ENCODE measurements at regions not wholly inside any gene's neighbourhood (a gene's known extent, or its start where the extent isn't known, plus 50 kb on each side); places are given as distances from the start of the nearest gene placed in this dataset.
"Not testable (repeated sequence)": the region's sequence is repeated elsewhere in the genome, so short reads cannot be mapped to it uniquely, and the experiment has no call there.

GRCh38 chr3:70657454-70657853 lies 345.0 kb upstream of the MDFIC2 start:
- no peak for DNase-seq (ENCODE audit: low read depth in 1 of 2, low spot score in 1 of 2)

- no peak for DNase-seq (ENCODE audit: low read depth in 1 of 2, low spot score in 1 of 2)
Measured at GRCh38 chr3:70647823-70648222, 335.4 kb upstream of the MDFIC2 start.

- DNase-seq (ENCODE audit: low read depth in 1 of 2, low spot score in 1 of 2): no peak
Measured at GRCh38 chr3:70647094-70647493, 334.7 kb upstream of the MDFIC2 start.

GRCh38 chr3:70646635-70647034 lies 334.2 kb upstream of the MDFIC2 start:
- no peak for DNase-seq (ENCODE audit: low read depth in 1 of 2, low spot score in 1 of 2)

GRCh38 chr3:70640481-70640880 lies 328.0 kb upstream of the MDFIC2 start:
- no peak for DNase-seq (ENCODE audit: low read depth in 1 of 2, low spot score in 1 of 2)

- no peak for DNase-seq (ENCODE audit: low read depth in 1 of 2, low spot score in 1 of 2)
Measured at GRCh38 chr3:70635301-70635700, 322.9 kb upstream of the MDFIC2 start.

- no peak for DNase-seq (ENCODE audit: low read depth in 1 of 2, low spot score in 1 of 2)
Measured at GRCh38 chr3:70631716-70632307, 319.4 kb upstream of the MDFIC2 start.

GRCh38 chr3:70621451-70621850 lies 309.0 kb upstream of the MDFIC2 start:
- DNase-seq (ENCODE audit: low read depth in 1 of 2, low spot score in 1 of 2): no peak

- DNase-seq (ENCODE audit: low read depth in 1 of 2, low spot score in 1 of 2): no peak
Measured at GRCh38 chr3:70620956-70621355, 308.5 kb upstream of the MDFIC2 start.

- DNase-seq (ENCODE audit: low read depth in 1 of 2, low spot score in 1 of 2): no peak
Measured at GRCh38 chr3:70620367-70620766, 307.9 kb upstream of the MDFIC2 start.

GRCh38 chr3:70618151-70618550 lies 305.7 kb upstream of the MDFIC2 start:
- DNase-seq (ENCODE audit: low read depth in 1 of 2, low spot score in 1 of 2): no peak

- DNase-seq (ENCODE audit: low read depth in 1 of 2, low spot score in 1 of 2): not testable (repeated sequence)
Measured at GRCh38 chr3:70617349-70617748, 304.9 kb upstream of the MDFIC2 start.

- DNase-seq (ENCODE audit: low read depth in 1 of 2, low spot score in 1 of 2): no peak
Measured at GRCh38 chr3:70615286-70615685, 302.8 kb upstream of the MDFIC2 start.

GRCh38 chr3:70614111-70614510 lies 301.7 kb upstream of the MDFIC2 start:
- no peak for DNase-seq (ENCODE audit: low read depth in 1 of 2, low spot score in 1 of 2)

GRCh38 chr3:70612920-70613319 lies 300.5 kb upstream of the MDFIC2 start:
- no peak for DNase-seq (ENCODE audit: low read depth in 1 of 2, low spot score in 1 of 2)

- not testable (repeated sequence) for DNase-seq (ENCODE audit: low read depth in 1 of 2, low spot score in 1 of 2)
Measured at GRCh38 chr3:70611667-70612277, 299.3 kb upstream of the MDFIC2 start.

- no peak for DNase-seq (ENCODE audit: low read depth in 1 of 2, low spot score in 1 of 2)
Measured at GRCh38 chr3:70608434-70608833, 296.0 kb upstream of the MDFIC2 start.

GRCh38 chr3:70607469-70607868 lies 295.0 kb upstream of the MDFIC2 start:
- DNase-seq (ENCODE audit: low read depth in 1 of 2, low spot score in 1 of 2): no peak

GRCh38 chr3:70606018-70606417 lies 293.6 kb upstream of the MDFIC2 start:
- no peak for DNase-seq (ENCODE audit: low read depth in 1 of 2, low spot score in 1 of 2)

- DNase-seq (ENCODE audit: low read depth in 1 of 2, low spot score in 1 of 2): no peak
Measured at GRCh38 chr3:70603103-70603502, 290.7 kb upstream of the MDFIC2 start.

- DNase-seq (ENCODE audit: low read depth in 1 of 2, low spot score in 1 of 2): no peak
Measured at GRCh38 chr3:70597312-70597711, 284.9 kb upstream of the MDFIC2 start.

- no peak for DNase-seq (ENCODE audit: low read depth in 1 of 2, low spot score in 1 of 2)
Measured at GRCh38 chr3:70583682-70584081, 271.2 kb upstream of the MDFIC2 start.

GRCh38 chr3:70582803-70583202 lies 270.4 kb upstream of the MDFIC2 start:
- no peak for DNase-seq (ENCODE audit: low read depth in 1 of 2, low spot score in 1 of 2)

Measured in stimulated activated CD4-positive, alpha-beta T cell treated with anti-CD3 and anti-CD28 coated beads, Interleukin-15, amount 100 ng/mL, for 1 hour (primary cell).